ENCODE measurements at regions not wholly inside any gene's neighbourhood (a gene's known extent, or its start where the extent isn't known, plus 50 kb on each side); places are given as distances from the start of the nearest gene placed in this dataset.

DNA sequence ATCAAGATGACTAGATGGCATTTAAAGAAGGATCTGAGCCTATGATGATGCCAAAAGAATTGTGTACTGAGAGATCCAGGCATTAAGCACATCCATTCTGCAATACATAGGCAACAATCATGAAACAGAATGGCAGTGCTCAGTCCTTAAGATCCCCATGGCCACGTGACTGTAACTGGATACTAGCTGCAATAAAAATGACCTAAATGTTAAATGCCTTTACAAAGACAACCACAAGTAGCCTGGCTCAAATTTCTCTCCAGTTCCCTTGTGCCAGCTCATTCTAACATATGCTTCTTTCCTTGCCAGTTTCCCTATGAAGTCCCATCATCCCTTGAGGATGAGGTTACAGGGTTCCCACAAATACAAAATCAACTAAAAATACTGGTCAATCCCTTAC lies 148.3 kb upstream of the GHR start:
- dilution Hi-C loops (cut with MboI; ENCODE audit: extremely low pct_ligation_motif_present, low sequenced_read_pairs) (no loop called here), intact Hi-C loops (cut with micrococcal nuclease) (no loop called here)
- Histone ChIP-seq H3K4me1 (ENCODE audit: control insufficient read depth, extremely low read depth, insufficient read depth, low read length) (no peaks in the 10 kb centered on the region), H3K4me2 (ENCODE audit: insufficient read depth, low read length) (no peak overlapping the region), H3K9ac (replicated peaks; ENCODE audit: extremely low read depth, insufficient read depth, low read length) (no peak overlapping the region), H3K4me3 (replicated peaks in 1 of 3; ENCODE audit: insufficient read depth in 1 of 3, low read depth in 1 of 3, low read length in 3 of 3) (no peak overlapping the region), H2AFZ (ENCODE audit: low read depth, low read length) (no peak overlapping the region), H3K9me1 (replicated peaks; ENCODE audit: control insufficient read depth, extremely low read depth, insufficient read depth, low read length) (no peaks in the 10 kb centered on the region), H3K27me3 (ENCODE audit: control insufficient read depth in 2 of 2, insufficient read depth in 2 of 2, low read length in 2 of 2) (no peaks in the 10 kb centered on the region), H3K27ac (ENCODE audit: insufficient read depth, low read depth, low read length) (no peak overlapping the region), H3K79me2 (ENCODE audit: control insufficient read depth, insufficient read depth, low read length) (no peaks in the 10 kb centered on the region), H3K36me3 (ENCODE audit: control insufficient read depth in 2 of 2, extremely low read depth in 1 of 2, insufficient read depth in 2 of 2, low read length in 2 of 2) (no peaks in the 10 kb centered on the region), H4K20me1 (replicated peaks; ENCODE audit: control insufficient read depth, extremely low read depth, insufficient read depth, low read length) (no peaks in the 10 kb centered on the region), H3K9me3 (replicated peaks; ENCODE audit: control insufficient read depth, insufficient read depth, low read length) (no peaks in the 10 kb centered on the region)
- TF ChIP-seq JUN (IDR thresholded peaks at IDR 0.05; ENCODE audit: borderline replicate concordance, insufficient read depth, insufficient read length, low read depth) (no peak), MYC (IDR thresholded peaks at IDR 0.05; ENCODE audit: low read depth, low read length) (no peak)
- FAIRE-seq (no peak), DNase-seq (ENCODE audit: low read depth, low spot score) (no peak)
- ChIA-PET CTCF (no interaction called here), POLR2A (no interaction called here)
- no TSS peak for BruUV-seq (replicated peaks)

DNA sequence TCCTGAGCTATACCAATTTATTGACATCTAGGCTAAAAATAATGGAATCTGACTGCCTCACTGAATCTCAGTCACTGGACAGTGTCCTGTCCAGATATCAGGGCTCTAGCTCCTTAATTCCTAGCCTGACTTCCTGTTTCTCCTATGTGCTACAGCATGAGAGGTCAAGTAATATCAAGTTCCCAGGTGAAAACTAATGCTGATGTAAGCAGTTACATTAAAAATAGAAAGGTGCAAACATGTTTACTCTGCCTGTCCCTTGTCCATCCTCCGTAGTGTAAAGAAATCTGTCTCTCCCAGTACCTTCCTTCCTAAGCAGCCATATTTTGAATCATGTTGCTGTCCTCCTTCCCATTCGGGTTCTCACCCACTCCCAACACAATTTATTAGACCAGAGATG lies 145.9 kb upstream of the GHR start:
- FAIRE-seq (no peak), DNase-seq (ENCODE audit: low read depth, low spot score) (no peak)
- dilution Hi-C loops (cut with MboI; ENCODE audit: extremely low pct_ligation_motif_present, low sequenced_read_pairs), result no loop called here
- no peak overlapping the region for H3K27ac ChIP-seq (ENCODE audit: insufficient read depth, low read depth, low read length)
- no peaks in the 10 kb centered on the region for H3K27me3 ChIP-seq (ENCODE audit: control insufficient read depth in 2 of 2, insufficient read depth in 2 of 2, low read length in 2 of 2)
- CTCF ChIA-PET, result no interaction called here
- POLR2A ChIA-PET, result no interaction called here
- H3K4me3 ChIP-seq (replicated peaks in 1 of 3; ENCODE audit: insufficient read depth in 1 of 3, low read depth in 1 of 3, low read length in 3 of 3), result no peak overlapping the region
- BruUV-seq (replicated peaks), result no TSS peak
- H3K36me3 ChIP-seq (ENCODE audit: control insufficient read depth in 2 of 2, extremely low read depth in 1 of 2, insufficient read depth in 2 of 2, low read length in 2 of 2), result no peaks in the 10 kb centered on the region
- intact Hi-C loops (cut with micrococcal nuclease), result no loop called here
- H3K9me3 ChIP-seq (replicated peaks; ENCODE audit: control insufficient read depth, insufficient read depth, low read length), result no peaks in the 10 kb centered on the region
- H3K9ac ChIP-seq (replicated peaks; ENCODE audit: extremely low read depth, insufficient read depth, low read length), result no peak overlapping the region
- no peak overlapping the region for H3K4me2 ChIP-seq (ENCODE audit: insufficient read depth, low read length)
- H4K20me1 ChIP-seq (replicated peaks; ENCODE audit: control insufficient read depth, extremely low read depth, insufficient read depth, low read length), result no peaks in the 10 kb centered on the region
- H2AFZ ChIP-seq (ENCODE audit: low read depth, low read length), result no peak overlapping the region
- no peaks in the 10 kb centered on the region for H3K9me1 ChIP-seq (replicated peaks; ENCODE audit: control insufficient read depth, extremely low read depth, insufficient read depth, low read length)
- TF ChIP-seq EZH2 (IDR thresholded peaks at IDR 0.05; ENCODE audit: borderline replicate concordance, low read depth, low read length, severe bottlenecking) (no peak), GATA2 (IDR thresholded peaks at IDR 0.05; ENCODE audit: insufficient read depth, insufficient read length, low read depth, low read length) (no peak), CTCF (IDR thresholded peaks at IDR 0.05; ENCODE audit: extremely low read depth in 1 of 2, insufficient read depth in 1 of 2, low read depth in 1 of 2, low read length in 2 of 2) (no peak), POLR2AphosphoS5 (IDR thresholded peaks at IDR 0.05; ENCODE audit: insufficient read depth, low read depth, low read length) (no peak), JUN (IDR thresholded peaks at IDR 0.05; ENCODE audit: borderline replicate concordance, insufficient read depth, insufficient read length, low read depth) (no peak), MYC (IDR thresholded peaks at IDR 0.05; ENCODE audit: low read depth, low read length) (no peak), POLR2A (IDR thresholded peaks at IDR 0.05; ENCODE audit: low read depth, low read length) (no peak), FOS (IDR thresholded peaks at IDR 0.05; ENCODE audit: borderline replicate concordance, insufficient read depth, low read length) (no peak)
- TF ChIP-seq, protein P1, sequence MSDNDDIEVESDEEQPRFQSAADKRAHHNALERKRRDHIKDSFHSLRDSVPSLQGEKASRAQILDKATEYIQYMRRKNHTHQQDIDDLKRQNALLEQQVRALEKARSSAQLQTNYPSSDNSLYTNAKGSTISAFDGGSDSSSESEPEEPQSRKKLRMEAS (IDR thresholded peaks at IDR 0.05; ENCODE audit: insufficient read depth, insufficient read length), result no peak
- no peaks in the 10 kb centered on the region for H3K4me1 ChIP-seq (ENCODE audit: control insufficient read depth, extremely low read depth, insufficient read depth, low read length)
- no peaks in the 10 kb centered on the region for H3K79me2 ChIP-seq (ENCODE audit: control insufficient read depth, insufficient read depth, low read length)

Measured in endothelial cell of umbilical vein (primary cell).